ENCODE measurements at regions not wholly inside any gene's neighbourhood (a gene's known extent, or its start where the extent isn't known, plus 50 kb on each side); places are given as distances from the start of the nearest gene placed in this dataset.

- Histone ChIP-seq H3K9me3 (replicated peaks; ENCODE audit: control insufficient read depth, insufficient read depth, low read length) (peaks cover 3% of the 10 kb centered on the region), H3K9ac (replicated peaks; ENCODE audit: extremely low read depth, insufficient read depth, low read length) (no peak overlapping the region), H3K36me3 (ENCODE audit: control insufficient read depth in 2 of 2, extremely low read depth in 1 of 2, insufficient read depth in 2 of 2, low read length in 2 of 2) (no peaks in the 10 kb centered on the region), H4K20me1 (replicated peaks; ENCODE audit: control insufficient read depth, extremely low read depth, insufficient read depth, low read length) (no peaks in the 10 kb centered on the region), H3K27ac (ENCODE audit: insufficient read depth, low read depth, low read length) (no peak overlapping the region), H3K27me3 (ENCODE audit: control insufficient read depth in 2 of 2, insufficient read depth in 2 of 2, low read length in 2 of 2) (no peaks in the 10 kb centered on the region), H3K4me2 (ENCODE audit: insufficient read depth, low read length) (no peak overlapping the region), H2AFZ (ENCODE audit: low read depth, low read length) (no peak overlapping the region), H3K9me1 (replicated peaks; ENCODE audit: control insufficient read depth, extremely low read depth, insufficient read depth, low read length) (no peaks in the 10 kb centered on the region), H3K79me2 (ENCODE audit: control insufficient read depth, insufficient read depth, low read length) (no peaks in the 10 kb centered on the region), H3K4me1 (ENCODE audit: control insufficient read depth, extremely low read depth, insufficient read depth, low read length) (no peaks in the 10 kb centered on the region), H3K4me3 (replicated peaks in 1 of 3; ENCODE audit: insufficient read depth in 1 of 3, low read depth in 1 of 3, low read length in 3 of 3) (no peak overlapping the region)
- no peak for TF ChIP-seq GATA2 (IDR thresholded peaks at IDR 0.05; ENCODE audit: insufficient read depth, insufficient read length, low read depth, low read length)
- TF ChIP-seq JUN (IDR thresholded peaks at IDR 0.05; ENCODE audit: borderline replicate concordance, insufficient read depth, insufficient read length, low read depth), result no peak
- TF ChIP-seq POLR2AphosphoS5 (IDR thresholded peaks at IDR 0.05; ENCODE audit: insufficient read depth, low read depth, low read length), result no peak
- no peak for TF ChIP-seq MAX (IDR thresholded peaks at IDR 0.05; ENCODE audit: insufficient read depth, insufficient read length)
- no peak for TF ChIP-seq FOS (IDR thresholded peaks at IDR 0.05; ENCODE audit: borderline replicate concordance, insufficient read depth, low read length)
- no peak for TF ChIP-seq EZH2 (IDR thresholded peaks at IDR 0.05; ENCODE audit: borderline replicate concordance, low read depth, low read length, severe bottlenecking)
- TF ChIP-seq POLR2A (IDR thresholded peaks at IDR 0.05; ENCODE audit: low read depth, low read length), result no peak
- TF ChIP-seq CTCF (IDR thresholded peaks at IDR 0.05; ENCODE audit: extremely low read depth in 1 of 2, insufficient read depth in 1 of 2, low read depth in 1 of 2, low read length in 2 of 2), result no peak
- TF ChIP-seq MYC (IDR thresholded peaks at IDR 0.05; ENCODE audit: low read depth, low read length), result no peak
- no peak for DNase-seq (ENCODE audit: low read depth, low spot score)
- dilution Hi-C loops (cut with MboI; ENCODE audit: extremely low pct_ligation_motif_present, low sequenced_read_pairs), result no loop called here
- no TSS peak for BruUV-seq (replicated peaks)
- POLR2A ChIA-PET, result no interaction called here
- intact Hi-C loops (cut with micrococcal nuclease), result no loop called here
- CTCF ChIA-PET, result no interaction called here
- FAIRE-seq, result no peak
Measured at GRCh38 chr6:114952229-114952628, 609.4 kb upstream of the HS3ST5 start.
